HCT116 (cell line): ENCODE measurements at regions not wholly inside any gene's neighbourhood (a gene's known extent, or its start where the extent isn't known, plus 50 kb on each side); places are given as distances from the start of the nearest gene placed in this dataset.

Source experiments
- CTCF ChIP-seq, 3 experiments: fragments of 200-600 bp in 1 of 3; sonication (generic) in 1 of 3; IDR thresholded peaks in 2 of 3; conservative IDR thresholded peaks in 1 of 3; 2 replicates each; pipeline ENCODE4 v1.5.1; 2012 to 2017; ENCODE audit warnings: low read depth in 2 of 3, low read length in 2 of 3, antibody characterized with exemption in 1 of 3, borderline replicate concordance in 1 of 3, control low read depth in 1 of 3, mild to moderate bottlenecking in 1 of 3, mixed read lengths in 1 of 3, mixed run types in 1 of 3, moderate library complexity in 1 of 3; ENCODE audit not compliant: insufficient read depth in 1 of 3
- EZH2 ChIP-seq: fragments of 200-600 bp; sonication (generic); IDR thresholded peaks from 2 replicates; pipeline ENCODE4 v1.6.1; 2017; ENCODE audit warnings: antibody characterized with exemption, mixed run types
- MAX ChIP-seq: IDR thresholded peaks from 2 replicates; pipeline ENCODE4 v1.6.1; 2012
- POLR2A ChIP-seq: IDR thresholded peaks from 2 replicates; pipeline ENCODE4 v1.7.0; 2011; ENCODE audit warnings: borderline replicate concordance; ENCODE audit not compliant: insufficient read depth, insufficient read length; ENCODE audit errors: extremely low read depth
- TCF7L2 ChIP-seq: IDR thresholded peaks from 2 replicates; pipeline ENCODE4 v1.7.0; 2011; ENCODE audit warnings: borderline replicate concordance, inconsistent platforms; ENCODE audit not compliant: insufficient read depth, insufficient read length; ENCODE audit errors: extremely low read depth

GRCh38 chr13:69495096-69495495 is 612.5 kb upstream of the ATXN8OS start:
- TF ChIP-seq CTCF (IDR thresholded peaks at IDR 0.05 in 2 of 3, conservative IDR thresholded peaks at IDR 0.05 in 1 of 3; ENCODE audit: borderline replicate concordance in 1 of 3, insufficient read depth in 1 of 3, low read depth in 2 of 3, low read length in 2 of 3) (no peak), POLR2A (no peak), EZH2 (no peak), MAX (no peak), TCF7L2 (no peak)
